Adipocyte (in vitro differentiated cells): ENCODE measurements at regions not wholly inside any gene's neighbourhood (a gene's known extent, or its start where the extent isn't known, plus 50 kb on each side); places are given as distances from the start of the nearest gene placed in this dataset.

Source experiments
- DNase-seq: peaks from one replicate; pipeline ENCODE4 v3.0.0-alpha.2; 2015; ENCODE audit warnings: low read depth
- H3K27me3 ChIP-seq: replicated peaks from 2 replicates; pipeline ENCODE4 v1.7.0; 2013; ENCODE audit warnings: mild to moderate bottlenecking, low read length, moderate library complexity; ENCODE audit not compliant: control insufficient read depth, insufficient read depth
- H3K36me3 ChIP-seq: 2 replicates; pipeline ENCODE4 v1.7.0; 2013; ENCODE audit warnings: low read length, mild to moderate bottlenecking, moderate library complexity; ENCODE audit not compliant: control insufficient read depth, insufficient read depth, severe bottlenecking
- H3K4me1 ChIP-seq: 2 replicates; pipeline ENCODE4 v1.7.0; 2013; ENCODE audit warnings: mild to moderate bottlenecking, low read length, moderate library complexity; ENCODE audit not compliant: control insufficient read depth, insufficient read depth
- H3K4me3 ChIP-seq: 2 replicates; pipeline ENCODE4 v1.7.0; 2013; ENCODE audit warnings: mild to moderate bottlenecking, low read length, moderate library complexity
- H3K9ac ChIP-seq: 2 replicates; pipeline ENCODE4 v1.7.0; 2013; ENCODE audit warnings: mild to moderate bottlenecking, low read length, moderate library complexity
- H3K9me3 ChIP-seq: 2 replicates; pipeline ENCODE4 v1.7.0; 2013; ENCODE audit warnings: mild to moderate bottlenecking, low read length, moderate library complexity; ENCODE audit not compliant: control insufficient read depth

DNA sequence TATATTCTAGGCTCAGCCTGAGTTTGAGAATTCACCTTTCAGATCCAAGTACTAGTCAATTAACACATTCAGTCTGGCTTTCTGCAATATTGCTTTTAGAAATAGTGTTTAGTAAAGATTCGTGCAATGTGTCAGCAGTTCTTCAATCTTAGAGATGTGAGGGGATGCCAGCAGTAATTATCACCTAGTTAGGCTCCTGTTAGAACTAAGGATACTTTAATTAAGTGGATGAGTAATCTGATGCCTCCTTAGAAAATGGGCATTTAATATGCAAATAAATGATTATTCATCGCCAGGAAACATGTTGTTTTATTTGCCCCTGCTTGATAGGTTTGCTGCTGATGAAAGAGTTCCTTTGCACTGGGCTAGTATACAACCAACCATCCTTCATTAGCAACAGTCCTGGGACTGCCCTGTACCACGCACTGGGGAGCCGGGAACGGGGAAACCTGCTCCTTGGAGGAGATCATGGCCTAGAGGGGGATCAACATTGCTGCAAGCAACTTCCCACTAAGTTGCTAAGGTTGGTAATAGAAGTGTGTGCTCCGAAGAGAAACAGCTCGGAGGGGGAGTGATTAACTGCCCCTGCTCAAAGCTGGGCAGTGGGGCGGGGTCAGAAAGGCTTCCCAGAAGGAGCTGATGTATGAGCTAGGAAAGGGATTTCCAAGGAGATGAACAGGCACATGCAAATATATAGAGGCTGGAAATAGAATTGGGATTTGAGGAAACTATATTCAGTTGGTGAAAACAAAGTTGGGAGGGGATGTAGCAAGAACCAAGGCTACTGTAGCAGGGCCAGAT is 231.8 kb downstream of the DRD1 start:
- H3K27me3 ChIP-seq: peaks cover 28% of the 10 kb centered on the region
- no peaks in the 10 kb centered on the region for H3K9me3 ChIP-seq
- H3K4me3 ChIP-seq: no peak overlapping the region
- no peaks in the 10 kb centered on the region for H3K36me3 ChIP-seq
- H3K4me1 ChIP-seq: peaks cover 27% of the 10 kb centered on the region
- no peak for DNase-seq
- no peak overlapping the region for H3K9ac ChIP-seq

DNA sequence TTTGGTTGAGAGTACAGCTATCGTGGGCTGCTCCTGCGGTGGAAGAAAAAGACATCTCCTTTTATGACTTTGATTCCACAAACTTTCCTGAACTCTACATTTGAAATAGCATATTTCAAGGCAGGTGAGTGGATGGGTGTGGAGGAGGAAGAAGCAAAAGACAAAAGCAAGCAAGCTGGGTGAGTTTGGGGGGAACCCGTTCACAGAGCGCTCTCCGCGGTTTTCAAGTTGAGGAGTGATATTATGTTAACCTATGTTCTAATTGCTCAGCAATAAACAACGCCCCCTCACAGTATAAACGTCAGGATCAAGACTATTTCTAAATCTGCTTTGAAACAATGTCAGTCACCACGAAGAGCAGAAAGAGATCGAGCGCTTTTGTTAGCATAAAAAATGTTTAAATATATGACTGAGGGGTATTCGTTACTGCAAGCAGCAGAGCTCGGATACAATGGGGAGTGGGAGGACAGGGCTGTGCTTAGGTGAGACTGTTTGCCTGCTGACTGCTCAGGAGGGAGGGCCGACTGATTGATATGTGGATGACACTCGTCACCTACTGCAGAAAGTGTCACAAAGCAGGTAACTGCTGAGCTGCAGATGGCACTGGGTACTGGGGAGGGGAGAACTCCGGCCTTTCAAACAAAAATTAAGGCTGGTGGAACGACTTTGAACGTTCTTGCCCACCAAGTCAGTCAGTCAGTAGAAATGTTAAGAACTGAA is 236.5 kb downstream of the DRD1 start:
- Histone ChIP-seq H3K9me3 (peaks cover 4% of the 10 kb centered on the region), H3K36me3 (no peaks in the 10 kb centered on the region), H3K4me3 (no peak overlapping the region), H3K9ac (no peak overlapping the region), H3K4me1 (no peaks in the 10 kb centered on the region), H3K27me3 (peaks cover 40% of the 10 kb centered on the region)
- no peak for DNase-seq

DNA sequence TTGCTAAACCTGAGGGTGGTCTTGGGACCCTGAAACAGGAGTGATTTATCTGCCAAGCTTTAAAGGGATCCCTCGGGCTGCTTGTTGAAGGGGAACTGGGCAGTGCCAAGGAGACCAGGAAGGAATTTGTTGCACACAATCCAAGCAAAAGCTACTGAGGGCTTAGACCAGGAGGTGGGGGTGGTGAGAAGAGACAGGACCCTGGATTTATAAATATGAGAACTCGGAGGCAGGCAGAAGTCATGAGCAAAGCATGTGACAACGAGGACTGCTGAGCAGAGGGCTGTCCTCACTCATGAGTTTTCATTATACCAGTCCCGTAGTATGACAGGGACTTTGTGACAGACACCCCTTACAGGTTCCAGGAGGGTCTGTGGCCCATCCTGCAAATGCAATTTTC is 237.3 kb downstream of the DRD1 start:
- DNase-seq: no peak
- Histone ChIP-seq H3K9ac (no peak overlapping the region), H3K4me1 (no peaks in the 10 kb centered on the region), H3K9me3 (peaks cover 4% of the 10 kb centered on the region), H3K4me3 (no peak overlapping the region), H3K27me3 (peaks cover 36% of the 10 kb centered on the region), H3K36me3 (no peaks in the 10 kb centered on the region)

DNA sequence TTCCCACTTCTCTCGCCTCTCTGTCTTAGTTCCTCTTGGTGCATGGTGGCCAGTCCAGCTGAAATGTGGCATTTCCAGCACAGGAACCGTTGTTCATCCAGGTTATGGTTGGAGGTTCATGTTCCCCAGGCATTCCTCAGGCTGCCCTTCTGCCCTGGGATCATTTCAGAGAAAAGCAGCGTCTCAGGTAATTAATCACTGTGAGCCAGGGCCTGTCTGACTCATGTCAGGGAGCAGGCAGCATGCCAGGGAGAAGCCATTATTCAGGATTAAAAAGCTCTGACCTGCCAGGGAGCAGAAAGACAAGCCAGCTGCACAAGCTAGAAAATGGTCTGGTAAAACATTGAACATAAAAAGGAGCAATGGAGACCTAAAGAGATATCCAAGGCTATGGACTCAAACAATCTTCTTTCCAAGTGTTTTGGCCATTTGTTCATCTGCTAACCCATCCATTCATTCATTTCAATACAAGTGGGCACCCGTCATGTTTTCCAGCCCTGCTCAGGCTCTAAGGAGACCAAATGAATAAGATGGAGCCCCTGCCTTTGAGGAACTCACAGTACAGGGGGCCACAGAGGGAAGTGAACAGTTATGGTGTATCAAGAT is 241.4 kb downstream of the DRD1 start:
- no peak for DNase-seq
- H3K27me3 ChIP-seq: peaks cover 17% of the 10 kb centered on the region
- H3K4me1 ChIP-seq: no peaks in the 10 kb centered on the region
- no peak overlapping the region for H3K9ac ChIP-seq
- H3K36me3 ChIP-seq: no peaks in the 10 kb centered on the region
- no peak overlapping the region for H3K4me3 ChIP-seq
- peaks cover 13% of the 10 kb centered on the region for H3K9me3 ChIP-seq

DNA sequence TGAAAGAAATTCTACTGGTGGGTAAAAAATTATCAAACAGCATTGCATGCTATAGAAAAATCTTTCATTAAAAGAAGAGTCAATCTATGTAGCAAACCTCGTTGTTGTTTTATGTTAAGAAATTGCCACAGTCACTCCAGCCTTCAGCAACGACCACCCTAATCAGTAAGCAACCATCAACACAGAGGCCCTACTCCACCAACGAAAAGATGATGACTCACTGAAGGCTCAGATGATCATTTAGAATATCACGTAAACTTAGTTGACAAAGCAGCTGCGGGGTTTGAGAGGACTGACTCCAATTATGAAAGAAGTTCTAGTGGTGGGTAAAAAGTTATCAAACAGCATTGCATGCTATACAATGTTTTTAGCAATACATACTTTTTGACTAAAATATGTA is 242.6 kb downstream of the DRD1 start:
- peaks cover under 1% of the 10 kb centered on the region for H3K4me1 ChIP-seq
- peaks cover 8% of the 10 kb centered on the region for H3K27me3 ChIP-seq
- H3K36me3 ChIP-seq: no peaks in the 10 kb centered on the region
- H3K9ac ChIP-seq: no peak overlapping the region
- DNase-seq: no peak
- H3K4me3 ChIP-seq: no peak overlapping the region
- H3K9me3 ChIP-seq: peaks cover 13% of the 10 kb centered on the region

DNA sequence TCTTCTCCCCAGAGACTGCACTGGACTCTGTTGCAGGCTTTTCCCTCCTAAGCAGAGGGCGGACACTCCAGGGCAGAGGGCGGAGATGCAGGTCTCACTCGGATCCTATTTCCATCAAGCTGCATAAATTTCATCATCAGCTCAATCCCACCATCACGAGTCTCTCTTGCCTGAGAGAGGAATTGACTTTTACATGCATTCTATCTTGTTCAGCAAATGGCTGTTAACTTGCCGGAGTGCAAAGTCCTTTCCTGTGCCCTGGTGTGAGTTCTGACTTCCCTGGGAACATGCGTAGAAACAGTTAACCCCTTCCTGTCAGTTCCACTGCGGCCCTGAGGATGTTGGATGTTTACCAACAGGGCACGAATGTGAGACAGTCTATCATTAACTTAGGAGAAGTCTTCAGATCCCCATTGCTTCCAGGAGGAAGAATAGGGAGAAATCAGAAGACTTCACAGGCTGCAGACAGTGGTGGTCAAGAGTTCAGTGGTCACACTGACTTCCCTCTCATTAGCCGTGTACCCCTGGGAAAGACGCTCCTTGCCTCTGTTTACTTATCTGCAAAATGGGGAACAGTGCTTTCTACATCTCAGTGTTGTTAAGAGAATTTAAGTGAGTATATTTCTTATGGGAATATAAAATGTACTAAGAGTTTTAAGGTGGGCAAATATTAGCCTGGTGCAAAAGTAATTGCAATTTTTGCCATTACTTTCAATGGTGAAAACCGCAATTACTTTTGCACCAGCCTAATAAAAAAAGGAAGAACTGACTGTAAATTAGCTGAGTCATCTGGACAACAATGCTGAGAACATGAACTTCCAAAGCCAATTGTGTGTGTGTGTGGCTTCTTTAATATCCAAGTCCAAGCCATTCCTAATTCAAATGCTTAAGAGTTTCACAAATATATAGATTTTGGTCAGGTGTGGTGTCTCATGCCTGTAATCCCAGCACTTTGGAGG is 248.0 kb downstream of the DRD1 start:
- Histone ChIP-seq H3K4me3 (peak overlapping the region; percentile 21), H3K4me1 (peaks cover 12% of the 10 kb centered on the region), H3K9me3 (peaks cover 19% of the 10 kb centered on the region), H3K36me3 (no peaks in the 10 kb centered on the region), H3K9ac (no peak overlapping the region), H3K27me3 (peaks cover 11% of the 10 kb centered on the region)
- peak; percentile 3 for DNase-seq

DNA sequence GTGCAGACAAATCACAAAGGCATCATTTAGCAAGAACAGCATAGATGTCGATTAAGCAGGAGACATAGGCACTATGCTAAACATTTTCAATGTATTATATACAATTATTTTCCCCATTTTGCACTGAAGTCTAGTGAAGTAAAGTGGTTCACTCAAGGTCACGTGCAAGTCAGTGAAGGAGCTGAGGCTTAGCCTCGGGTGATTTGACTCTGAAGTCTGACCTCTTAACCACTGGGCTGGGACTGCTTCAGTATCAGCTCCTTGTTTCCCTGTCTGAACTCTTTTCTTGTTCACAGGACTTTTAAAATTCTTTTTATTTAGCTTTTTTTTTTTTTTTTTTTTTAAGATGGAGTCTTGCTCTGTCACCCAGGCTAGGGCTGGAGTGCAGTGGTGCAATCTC is 262.7 kb downstream of the DRD1 start:
- no peaks in the 10 kb centered on the region for H3K4me1 ChIP-seq
- no peak overlapping the region for H3K4me3 ChIP-seq
- H3K36me3 ChIP-seq: no peaks in the 10 kb centered on the region
- DNase-seq: no peak
- no peaks in the 10 kb centered on the region for H3K9me3 ChIP-seq
- H3K9ac ChIP-seq: no peak overlapping the region
- H3K27me3 ChIP-seq: peaks cover 43% of the 10 kb centered on the region

DNA sequence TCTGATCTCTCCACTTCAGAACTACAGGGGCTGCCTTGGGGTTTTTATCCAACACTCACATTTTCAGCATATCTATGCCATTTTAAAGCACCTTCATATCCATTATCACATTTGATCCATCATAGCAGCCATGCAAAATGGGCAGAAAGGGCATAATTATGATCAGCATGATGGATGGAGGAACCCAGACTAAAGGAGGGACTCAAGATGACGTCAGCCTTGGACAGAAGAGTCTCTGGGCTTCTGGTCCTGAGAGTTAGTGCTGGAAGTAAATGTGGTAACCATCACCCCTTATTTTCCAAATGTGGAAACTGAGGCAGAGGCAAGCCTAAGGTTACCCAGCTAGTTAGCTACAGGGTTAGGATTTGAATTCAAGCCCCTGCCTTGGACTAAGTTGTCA is 273.1 kb downstream of the DRD1 start:
- H3K27me3 ChIP-seq: peaks cover 3% of the 10 kb centered on the region
- H3K9ac ChIP-seq: no peak overlapping the region
- H3K36me3 ChIP-seq: no peaks in the 10 kb centered on the region
- H3K4me3 ChIP-seq: no peak overlapping the region
- no peak for DNase-seq
- H3K4me1 ChIP-seq: no peaks in the 10 kb centered on the region
- H3K9me3 ChIP-seq: no peaks in the 10 kb centered on the region

DNA sequence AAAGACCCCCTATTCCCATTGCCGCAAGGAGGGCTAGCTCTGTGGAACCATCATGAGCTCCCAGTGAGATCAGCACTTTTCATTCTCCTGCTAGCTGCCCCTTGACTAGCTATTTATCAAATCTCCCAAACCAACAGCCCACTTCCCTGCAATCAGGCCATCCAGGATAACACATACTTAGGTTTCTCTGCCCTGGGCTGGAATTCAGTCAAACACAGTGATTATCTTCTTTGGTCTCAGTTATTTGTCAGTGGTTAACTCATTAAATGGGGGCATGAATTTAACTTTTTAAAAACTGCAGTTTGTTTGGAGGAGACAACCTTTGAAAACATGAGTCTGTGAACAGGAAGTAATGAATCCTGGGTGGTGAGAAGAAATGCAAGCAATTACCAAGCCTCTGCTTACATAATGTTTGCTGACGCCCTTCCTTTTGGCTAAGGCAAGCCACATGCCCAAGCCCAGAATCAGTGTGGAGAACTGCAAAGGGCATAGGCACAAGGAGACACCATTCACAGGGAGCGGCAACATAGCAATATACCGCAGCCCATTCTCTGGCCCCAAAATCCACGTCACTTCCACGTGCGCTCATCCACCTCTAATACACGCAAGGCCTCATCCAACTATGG is 275.0 kb downstream of the DRD1 start:
- DNase-seq: no peak
- H3K36me3 ChIP-seq: no peaks in the 10 kb centered on the region
- no peak overlapping the region for H3K9ac ChIP-seq
- H3K27me3 ChIP-seq: peaks cover 11% of the 10 kb centered on the region
- H3K4me3 ChIP-seq: no peak overlapping the region
- no peaks in the 10 kb centered on the region for H3K4me1 ChIP-seq
- no peaks in the 10 kb centered on the region for H3K9me3 ChIP-seq

DNA sequence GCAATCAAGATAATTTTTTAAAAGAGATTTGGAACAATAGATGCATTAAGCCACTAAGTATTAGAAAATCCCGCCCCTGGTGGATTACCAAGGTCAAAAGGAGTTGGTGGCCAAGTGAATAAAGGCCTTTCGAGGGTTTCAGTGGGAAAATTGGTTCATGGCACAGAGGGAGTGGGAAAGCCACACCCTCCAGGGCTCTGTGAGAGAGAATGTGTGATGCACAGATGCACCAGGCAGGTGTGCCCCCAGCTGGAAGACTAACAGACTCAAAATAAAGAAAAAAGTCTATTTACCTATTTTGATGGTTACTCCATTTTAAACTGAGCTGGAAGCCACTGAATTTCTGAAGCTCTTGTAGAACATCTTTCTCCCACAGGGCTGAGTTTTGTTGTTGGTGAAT is 278.0 kb downstream of the DRD1 start:
- Histone ChIP-seq H3K36me3 (no peaks in the 10 kb centered on the region), H3K4me3 (no peak overlapping the region), H3K9ac (no peak overlapping the region), H3K4me1 (no peaks in the 10 kb centered on the region), H3K9me3 (no peaks in the 10 kb centered on the region), H3K27me3 (peaks cover 29% of the 10 kb centered on the region)
- DNase-seq: no peak
